AG10803 (cell line): ENCODE measurements at regions not wholly inside any gene's neighbourhood (a gene's known extent, or its start where the extent isn't known, plus 50 kb on each side); places are given as distances from the start of the nearest gene placed in this dataset.
A peak's percentile ranks its signal among the peaks of the same experiment; 100 is the strongest.

ENCODE experiments used
- DNase-seq: peaks from one replicate; pipeline ENCODE4 v3.0.0; 2010; ENCODE audit warnings: low read depth
- H3K4me3 ChIP-seq: 2 replicates; pipeline ENCODE4 v1.5.1; 2011; ENCODE audit warnings: mild to moderate bottlenecking, low read length, control low read depth
- TF ChIP-seq, protein P1 (sequence below): conservative IDR thresholded peaks from 2 replicates; pipeline ENCODE4 v1.5.1; 2011; ENCODE audit warnings: mild to moderate bottlenecking, low read length, control low read depth, inconsistent platforms

DNA sequence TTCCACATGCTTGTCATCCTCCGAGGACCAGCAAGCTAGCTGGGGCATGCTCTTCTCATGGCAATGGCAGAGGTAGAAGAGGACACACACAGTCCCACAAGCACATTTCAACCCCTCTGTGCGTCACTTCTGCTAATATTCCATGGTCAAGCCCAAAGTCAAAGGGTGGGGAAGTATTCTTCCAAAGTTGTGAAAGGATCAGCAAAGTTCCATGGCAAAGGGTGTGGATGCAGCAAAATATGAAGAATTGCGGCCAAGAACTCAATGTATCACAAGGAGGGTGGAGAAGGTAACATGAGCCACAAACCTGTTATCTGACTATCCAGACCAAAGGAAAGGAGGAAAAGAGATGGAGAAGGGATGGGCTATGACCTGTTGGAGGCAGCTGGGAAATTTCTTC, 71.2 kb upstream of the SNRK start:
- DNase-seq: no peak
- TF ChIP-seq, protein P1, sequence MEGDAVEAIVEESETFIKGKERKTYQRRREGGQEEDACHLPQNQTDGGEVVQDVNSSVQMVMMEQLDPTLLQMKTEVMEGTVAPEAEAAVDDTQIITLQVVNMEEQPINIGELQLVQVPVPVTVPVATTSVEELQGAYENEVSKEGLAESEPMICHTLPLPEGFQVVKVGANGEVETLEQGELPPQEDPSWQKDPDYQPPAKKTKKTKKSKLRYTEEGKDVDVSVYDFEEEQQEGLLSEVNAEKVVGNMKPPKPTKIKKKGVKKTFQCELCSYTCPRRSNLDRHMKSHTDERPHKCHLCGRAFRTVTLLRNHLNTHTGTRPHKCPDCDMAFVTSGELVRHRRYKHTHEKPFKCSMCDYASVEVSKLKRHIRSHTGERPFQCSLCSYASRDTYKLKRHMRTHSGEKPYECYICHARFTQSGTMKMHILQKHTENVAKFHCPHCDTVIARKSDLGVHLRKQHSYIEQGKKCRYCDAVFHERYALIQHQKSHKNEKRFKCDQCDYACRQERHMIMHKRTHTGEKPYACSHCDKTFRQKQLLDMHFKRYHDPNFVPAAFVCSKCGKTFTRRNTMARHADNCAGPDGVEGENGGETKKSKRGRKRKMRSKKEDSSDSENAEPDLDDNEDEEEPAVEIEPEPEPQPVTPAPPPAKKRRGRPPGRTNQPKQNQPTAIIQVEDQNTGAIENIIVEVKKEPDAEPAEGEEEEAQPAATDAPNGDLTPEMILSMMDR: no peak
- H3K4me3 ChIP-seq: no peak overlapping the region

DNA sequence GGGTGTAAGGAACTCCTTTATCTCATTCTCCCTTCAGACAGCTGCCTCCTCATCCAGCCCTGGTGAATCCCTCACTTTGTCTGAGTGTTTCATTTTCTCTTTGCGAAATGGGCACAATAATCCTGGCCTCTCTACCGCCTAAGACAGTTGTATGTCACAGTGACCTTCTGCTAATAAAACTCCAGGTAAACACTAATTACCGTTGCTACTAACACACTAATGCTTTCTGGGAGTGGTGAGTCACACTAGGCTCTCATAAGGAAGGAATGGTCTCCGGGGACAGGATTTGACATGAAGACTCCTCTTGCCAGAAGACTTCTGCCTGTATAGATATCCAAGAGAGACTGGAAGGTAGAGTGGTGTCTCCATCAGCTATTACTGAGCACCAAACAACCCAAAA, 71.7 kb upstream of the SNRK start:
- TF ChIP-seq, protein P1: no peak
- H3K4me3 ChIP-seq: no peak overlapping the region
- peak; percentile 21 for DNase-seq

DNA sequence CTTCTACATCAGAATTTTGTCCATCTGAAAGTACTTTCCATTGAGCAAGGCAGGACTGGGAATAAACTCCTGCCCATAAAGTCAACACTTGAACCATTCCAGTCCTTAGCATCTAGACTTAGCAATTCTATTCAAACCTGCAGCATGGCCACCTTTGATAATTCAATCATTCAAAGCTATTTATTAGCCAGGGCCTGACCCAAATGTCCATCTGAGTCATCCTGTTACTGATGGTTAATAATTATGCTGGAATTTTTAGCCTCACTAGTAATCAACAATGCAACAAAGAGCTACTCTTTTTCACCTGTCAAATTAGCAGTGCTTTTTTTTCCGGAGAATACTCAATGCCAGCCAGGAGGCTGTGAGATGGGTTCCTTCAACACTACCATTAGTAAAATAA, 72.7 kb upstream of the SNRK start:
- no peak for DNase-seq
- TF ChIP-seq, protein P1: no peak
- H3K4me3 ChIP-seq: no peak overlapping the region

DNA sequence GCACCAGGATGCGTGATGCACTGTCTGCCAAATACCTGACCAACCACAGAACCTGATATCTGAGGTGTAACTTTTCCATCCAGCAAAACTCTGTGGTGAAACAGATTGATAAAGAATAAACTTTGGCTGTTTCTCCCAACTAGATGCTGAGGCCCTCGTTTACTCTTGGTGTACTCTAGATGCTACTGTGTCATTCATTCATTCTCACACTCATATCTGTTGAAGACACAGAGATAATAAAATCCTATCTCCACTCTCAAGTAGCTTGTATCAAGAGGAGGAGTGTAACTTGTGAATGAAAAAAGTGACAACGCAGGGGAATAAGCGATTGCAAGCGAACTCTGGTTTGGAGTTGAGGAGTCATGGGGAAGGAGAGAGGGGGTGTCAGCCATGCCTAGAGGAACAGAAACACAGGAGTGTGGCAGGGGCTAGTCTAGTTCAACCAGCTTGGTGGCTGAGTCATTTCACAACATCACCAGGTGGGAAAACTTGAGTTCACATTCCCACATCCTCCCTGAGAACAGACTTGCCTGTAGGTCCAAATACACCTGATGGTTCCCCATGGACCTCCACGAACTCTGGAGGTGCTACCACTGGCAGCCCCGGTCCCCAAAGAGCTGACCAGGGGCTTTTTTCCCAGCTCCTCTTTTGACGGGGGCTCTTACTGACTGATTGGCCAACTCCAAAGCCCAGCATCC, 73.3 kb upstream of the SNRK start:
- TF ChIP-seq, protein P1: no peak
- no peak overlapping the region for H3K4me3 ChIP-seq
- no peak for DNase-seq

DNA sequence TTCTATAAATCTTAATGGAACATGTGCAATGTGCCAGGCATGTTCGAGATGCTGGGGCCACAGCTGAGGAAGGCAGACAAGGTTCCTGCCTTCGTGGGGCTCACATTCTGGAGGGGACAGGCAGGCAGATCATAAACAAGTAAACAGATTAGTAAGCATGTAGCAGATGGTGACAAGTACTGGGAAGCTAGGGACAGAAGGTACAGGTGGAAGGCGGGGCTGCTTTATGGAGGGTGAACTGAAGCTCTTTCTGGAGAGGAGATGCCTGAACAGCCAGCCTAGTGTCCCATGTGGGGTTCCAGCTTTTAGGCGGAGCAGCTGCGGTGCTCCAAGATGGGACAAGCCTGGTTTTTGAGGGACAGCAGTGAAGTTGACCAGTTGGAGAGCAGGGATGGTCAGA, 74.7 kb upstream of the SNRK start:
- DNase-seq: no peak
- H3K4me3 ChIP-seq: no peak overlapping the region
- TF ChIP-seq, protein P1: no peak

DNA sequence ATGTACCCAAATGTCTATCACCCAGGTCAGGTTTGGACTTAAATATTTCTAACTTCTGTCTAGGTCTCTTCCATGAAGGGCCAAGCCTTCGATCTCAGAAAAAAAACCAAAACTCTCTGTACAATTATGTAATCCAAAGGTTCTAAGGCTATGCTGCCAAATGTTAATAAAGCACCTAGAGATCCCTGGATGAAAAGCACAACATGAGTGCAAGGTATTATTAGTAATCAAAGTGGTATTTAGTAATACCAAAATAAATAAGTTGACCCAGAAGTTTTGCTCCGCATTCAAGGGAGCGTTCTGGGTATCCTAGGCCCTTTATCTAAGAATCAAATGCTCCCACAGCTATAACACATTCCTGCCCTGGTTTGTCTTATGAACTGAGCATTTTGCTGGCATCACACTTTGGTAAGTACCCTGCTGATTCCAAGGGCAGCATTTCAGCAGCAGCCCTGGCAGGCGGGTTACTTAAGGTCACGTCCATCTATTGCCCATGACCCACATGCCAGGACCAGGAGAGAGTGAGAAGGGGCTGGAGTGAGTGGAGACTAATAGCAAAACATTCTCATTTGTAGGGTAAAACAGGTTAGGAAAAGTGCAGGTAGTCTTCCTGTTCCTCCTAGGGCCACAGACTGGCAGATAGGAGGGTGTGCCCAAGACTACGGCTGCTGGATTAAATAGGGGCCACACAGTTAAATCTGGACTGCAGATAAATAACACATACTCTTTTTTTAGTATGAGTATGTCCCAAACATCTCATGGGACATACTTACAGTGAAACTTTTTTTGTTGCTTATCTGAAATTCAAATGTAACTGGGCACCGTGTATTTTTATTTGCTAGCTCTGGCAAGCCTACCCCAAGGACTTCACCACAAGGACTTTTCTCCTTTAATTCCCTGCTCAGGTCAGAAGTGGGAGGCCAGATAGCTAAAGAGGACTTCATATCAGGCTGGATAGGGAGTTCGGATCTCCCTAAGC, 76.0 kb upstream of the SNRK start:
- DNase-seq: no peak
- TF ChIP-seq, protein P1: no peak
- H3K4me3 ChIP-seq: no peak overlapping the region
